WTC11 (cell line): ENCODE measurements at regions not wholly inside any gene's neighbourhood (a gene's known extent, or its start where the extent isn't known, plus 50 kb on each side); places are given as distances from the start of the nearest gene placed in this dataset.

Experiments
- ATAC-seq: fragments of 200-7000 bp; cut with Tn5 transposase; 2 replicates; pipeline ENCODE4 v1.10.0; 2021; ENCODE audit warnings: mild to moderate bottlenecking, moderate library complexity
- CTCF ChIA-PET: fragments of 300-600 bp; sonication (Branson Sonifier 250); formaldehyde crosslinking; loops from one replicate; lab custom pipeline; 2021; ENCODE audit warnings: antibody characterized with exemption; lab: Charles Lee
- POLR2A ChIA-PET: fragments of 350-600 bp; sonication (Branson Sonifier 250); formaldehyde crosslinking; loops from one replicate; lab custom pipeline; 2021; ENCODE audit warnings: antibody characterized with exemption; lab: Charles Lee
- DNase-seq: peaks from one replicate; pipeline ENCODE4 v3.0.0; 2021; ENCODE audit warnings: low spot score
- H3K27ac Mint-ChIP-seq: 2 replicates; pipeline ENCODE4 v1.8.0; 2021; ENCODE audit warnings: mixed read lengths
- H3K27me3 Mint-ChIP-seq: 2 replicates; pipeline ENCODE4 v1.8.0; 2021; ENCODE audit warnings: low read depth, mild to moderate bottlenecking, moderate library complexity, mixed read lengths
- H3K36me3 Mint-ChIP-seq: 2 replicates; pipeline ENCODE4 v1.8.0; 2021; ENCODE audit warnings: mixed read lengths
- H3K4me1 Mint-ChIP-seq: 2 replicates; pipeline ENCODE4 v1.8.0; 2022; ENCODE audit warnings: mixed read lengths
- H3K4me3 Mint-ChIP-seq: 2 replicates; pipeline ENCODE4 v1.8.0; 2021; ENCODE audit warnings: mild to moderate bottlenecking, moderate library complexity, mixed read lengths
- H3K9me3 Mint-ChIP-seq: 2 replicates; pipeline ENCODE4 v1.8.0; 2021; ENCODE audit warnings: mixed read lengths
- CREB1 ChIP-seq: sonication (generic); formaldehyde crosslinking; IDR thresholded peaks from 2 replicates; pipeline ENCODE4 v1.8.0; 2023; ENCODE audit warnings: mild to moderate bottlenecking, missing genetic modification reagents
- E2F4 ChIP-seq: sonication (generic); formaldehyde crosslinking; IDR thresholded peaks from 2 replicates; pipeline ENCODE4 v1.8.1; 2022; ENCODE audit warnings: low read depth, mild to moderate bottlenecking, moderate library complexity, missing genetic modification reagents, borderline replicate concordance
- GTF2I ChIP-seq: fragments of 250-450 bp; sonication (Bioruptor Pico); conservative IDR thresholded peaks from 2 replicates; pipeline ENCODE4 v1.4.0; 2021; ENCODE audit warnings: mild to moderate bottlenecking
- NR2C2 ChIP-seq: sonication (generic); formaldehyde crosslinking; IDR thresholded peaks from 2 replicates; pipeline ENCODE4 v1.8.0; 2022; ENCODE audit warnings: mild to moderate bottlenecking, missing genetic modification reagents
- ZNF416 ChIP-seq: fragments of 250-450 bp; sonication (Bioruptor Pico); IDR thresholded peaks from 2 replicates; pipeline ENCODE4 v1.9.0; 2021; ENCODE audit warnings: mild to moderate bottlenecking, inconsistent platforms
- ZNF512 ChIP-seq: sonication (generic); formaldehyde crosslinking; IDR thresholded peaks from 2 replicates; pipeline ENCODE4 v1.8.1; 2022; ENCODE audit warnings: missing genetic modification reagents, borderline replicate concordance
- TF ChIP-seq, protein P1 (sequence below): sonication (generic); formaldehyde crosslinking; conservative IDR thresholded peaks from 2 replicates; pipeline ENCODE4 v1.8.1; 2023; ENCODE audit warnings: mild to moderate bottlenecking, low read depth, missing genetic modification reagents, moderate library complexity

DNA sequence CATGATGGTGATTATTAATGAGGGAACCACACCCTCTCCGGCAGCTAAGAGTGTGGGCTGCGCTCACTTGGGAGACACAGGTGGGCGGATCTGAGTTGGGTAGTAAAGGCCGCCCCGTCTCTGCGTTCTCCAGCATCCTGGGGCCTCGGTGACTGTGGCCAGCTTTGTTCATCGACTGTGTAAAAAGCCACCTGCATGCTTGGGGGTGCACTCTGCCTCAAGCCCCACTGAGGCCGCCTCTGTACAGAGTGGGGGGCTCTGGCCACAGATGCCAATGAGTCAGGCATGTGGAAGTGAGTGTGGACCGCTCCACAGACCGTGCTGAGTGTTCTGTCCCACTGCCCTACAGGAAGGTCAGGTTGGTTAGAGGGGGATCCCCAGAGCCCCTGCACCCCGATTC is 192.7 kb downstream of the SHANK2 start:
- Mint-ChIP-seq H3K27ac (no peak overlapping the region), H3K36me3 (peaks cover 11% of the 10 kb centered on the region), H3K4me3 (no peak overlapping the region), H3K4me1 (peaks cover 5% of the 10 kb centered on the region), H3K9me3 (no peaks in the 10 kb centered on the region), H3K27me3 (no peaks in the 10 kb centered on the region)
- DNase-seq (no peak), ATAC-seq (no peak)
- ChIA-PET CTCF (interaction anchor here (0.9 kb wide), 1 partner anchor 27 kb away, joined by 3 read pairs; no protein-coding TSS in a partner anchor), POLR2A (no interaction called here)
- TF ChIP-seq ZNF512 (CRISPR knock-in tag) (no peak), ZNF416 (no peak), GTF2I (no peak), E2F4 (CRISPR knock-in tag) (no peak), CREB1 (no peak)

DNA sequence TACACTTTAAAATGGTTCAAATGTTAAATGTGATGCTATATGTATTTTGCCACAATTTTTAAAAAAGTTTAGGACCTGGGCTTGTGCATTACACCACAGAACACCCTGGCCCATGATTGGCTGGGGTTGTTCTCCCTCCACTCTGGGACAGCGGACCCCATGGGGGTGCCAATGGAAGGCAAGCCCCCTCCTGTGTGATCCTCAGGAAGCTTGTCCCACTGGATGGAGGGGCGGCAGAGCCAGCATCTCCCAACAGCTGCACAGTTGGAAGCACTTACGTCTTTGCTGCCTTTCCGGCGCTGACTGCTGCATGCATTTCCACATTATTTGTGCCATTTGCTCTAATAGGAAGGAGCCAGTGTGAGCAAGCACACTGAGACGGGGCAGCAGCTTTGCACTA is 196.5 kb downstream of the SHANK2 start:
- CTCF ChIA-PET: no interaction called here
- H3K27ac Mint-ChIP-seq: no peak overlapping the region; the same call in 1 of the 2 replicates
- H3K9me3 Mint-ChIP-seq: no peaks in the 10 kb centered on the region
- no peak overlapping the region for H3K4me3 Mint-ChIP-seq
- DNase-seq (no peak), ATAC-seq (no peak)
- peaks cover 11% of the 10 kb centered on the region for H3K36me3 Mint-ChIP-seq
- POLR2A ChIA-PET: no interaction called here
- H3K27me3 Mint-ChIP-seq: no peaks in the 10 kb centered on the region
- TF ChIP-seq, protein P1, sequence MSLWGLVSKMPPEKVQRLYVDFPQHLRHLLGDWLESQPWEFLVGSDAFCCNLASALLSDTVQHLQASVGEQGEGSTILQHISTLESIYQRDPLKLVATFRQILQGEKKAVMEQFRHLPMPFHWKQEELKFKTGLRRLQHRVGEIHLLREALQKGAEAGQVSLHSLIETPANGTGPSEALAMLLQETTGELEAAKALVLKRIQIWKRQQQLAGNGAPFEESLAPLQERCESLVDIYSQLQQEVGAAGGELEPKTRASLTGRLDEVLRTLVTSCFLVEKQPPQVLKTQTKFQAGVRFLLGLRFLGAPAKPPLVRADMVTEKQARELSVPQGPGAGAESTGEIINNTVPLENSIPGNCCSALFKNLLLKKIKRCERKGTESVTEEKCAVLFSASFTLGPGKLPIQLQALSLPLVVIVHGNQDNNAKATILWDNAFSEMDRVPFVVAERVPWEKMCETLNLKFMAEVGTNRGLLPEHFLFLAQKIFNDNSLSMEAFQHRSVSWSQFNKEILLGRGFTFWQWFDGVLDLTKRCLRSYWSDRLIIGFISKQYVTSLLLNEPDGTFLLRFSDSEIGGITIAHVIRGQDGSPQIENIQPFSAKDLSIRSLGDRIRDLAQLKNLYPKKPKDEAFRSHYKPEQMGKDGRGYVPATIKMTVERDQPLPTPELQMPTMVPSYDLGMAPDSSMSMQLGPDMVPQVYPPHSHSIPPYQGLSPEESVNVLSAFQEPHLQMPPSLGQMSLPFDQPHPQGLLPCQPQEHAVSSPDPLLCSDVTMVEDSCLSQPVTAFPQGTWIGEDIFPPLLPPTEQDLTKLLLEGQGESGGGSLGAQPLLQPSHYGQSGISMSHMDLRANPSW (CRISPR knock-in tag): no peak
- no peak for TF ChIP-seq NR2C2 (CRISPR knock-in tag)
- H3K4me1 Mint-ChIP-seq: no peaks in the 10 kb centered on the region
